ENCODE measurements at regions not wholly inside any gene's neighbourhood (a gene's known extent, or its start where the extent isn't known, plus 50 kb on each side); places are given as distances from the start of the nearest gene placed in this dataset.
"Not testable (repeated sequence)": the region's sequence is repeated elsewhere in the genome, so short reads cannot be mapped to it uniquely, and the experiment has no call there.

DNA sequence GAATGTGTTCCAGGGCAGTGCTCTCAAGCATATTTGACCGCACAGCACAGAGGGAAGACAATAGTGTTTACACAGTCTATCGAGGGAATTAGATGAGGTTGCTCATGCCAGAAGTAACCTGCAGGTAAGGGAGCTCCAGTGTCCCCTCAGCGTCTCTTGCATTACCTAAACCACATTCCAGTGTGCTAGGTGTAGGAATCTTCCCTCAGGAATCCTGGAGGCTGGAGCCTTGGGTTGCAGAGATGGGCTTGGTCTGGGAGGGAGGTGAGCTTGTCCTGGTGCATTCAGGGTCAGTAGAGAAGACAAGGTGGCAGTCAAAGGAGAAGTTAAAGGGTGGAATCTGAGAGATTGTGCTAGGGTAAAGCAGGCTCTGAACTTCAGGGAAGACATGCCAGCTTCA is 56.3 kb downstream of the SOX14 start:
- Mint-ChIP-seq H3K9me3 (no peaks in the 10 kb centered on the region), H3K27me3 (no peaks in the 10 kb centered on the region), H3K4me3 (no peak overlapping the region), H3K27ac (no peak overlapping the region), H3K36me3 (no peaks in the 10 kb centered on the region), H3K4me1 (no peaks in the 10 kb centered on the region)
- DNase-seq, result no peak

DNA sequence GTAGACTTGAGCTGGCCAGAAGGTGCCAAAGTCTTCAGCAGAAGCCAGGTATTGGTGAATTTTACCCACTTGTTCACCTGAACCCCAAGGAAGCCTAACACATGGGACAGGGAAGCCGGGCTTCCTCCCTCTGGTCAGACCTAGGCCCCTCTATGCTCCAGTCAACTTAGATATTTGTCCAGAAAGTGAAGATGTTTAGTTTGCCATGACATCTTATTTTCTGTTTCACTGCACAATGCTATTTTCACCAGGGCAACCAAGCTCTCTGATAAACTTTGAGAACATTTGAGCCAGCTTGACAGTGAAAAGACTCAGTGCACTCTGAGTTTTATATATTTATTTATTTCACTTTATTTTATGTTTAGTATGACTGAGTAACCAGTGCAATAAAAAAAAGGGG is 71.0 kb downstream of the SOX14 start:
- no peak overlapping the region for H3K4me3 Mint-ChIP-seq
- no peaks in the 10 kb centered on the region for H3K4me1 Mint-ChIP-seq
- DNase-seq, result no peak
- peaks cover 1% of the 10 kb centered on the region for H3K9me3 Mint-ChIP-seq
- no peak overlapping the region for H3K27ac Mint-ChIP-seq
- peaks cover 18% of the 10 kb centered on the region for H3K27me3 Mint-ChIP-seq
- H3K36me3 Mint-ChIP-seq, result no peaks in the 10 kb centered on the region

- Mint-ChIP-seq H3K27ac (no peak overlapping the region), H3K9me3 (no peaks in the 10 kb centered on the region), H3K4me1 (no peaks in the 10 kb centered on the region), H3K27me3 (peaks cover 12% of the 10 kb centered on the region), H3K36me3 (no peaks in the 10 kb centered on the region), H3K4me3 (no peak overlapping the region)
- DNase-seq, result no peak
These were observed 81.1 kb downstream of the SOX14 start for GRCh38 chr3:137845194-137845593.

GRCh38 chr3:137845666-137846065 is 81.6 kb downstream of the SOX14 start:
- Mint-ChIP-seq H3K27ac (no peak overlapping the region), H3K36me3 (no peaks in the 10 kb centered on the region), H3K4me1 (no peaks in the 10 kb centered on the region), H3K9me3 (no peaks in the 10 kb centered on the region), H3K4me3 (no peak overlapping the region), H3K27me3 (peaks cover 16% of the 10 kb centered on the region)
- no peak for DNase-seq

DNA sequence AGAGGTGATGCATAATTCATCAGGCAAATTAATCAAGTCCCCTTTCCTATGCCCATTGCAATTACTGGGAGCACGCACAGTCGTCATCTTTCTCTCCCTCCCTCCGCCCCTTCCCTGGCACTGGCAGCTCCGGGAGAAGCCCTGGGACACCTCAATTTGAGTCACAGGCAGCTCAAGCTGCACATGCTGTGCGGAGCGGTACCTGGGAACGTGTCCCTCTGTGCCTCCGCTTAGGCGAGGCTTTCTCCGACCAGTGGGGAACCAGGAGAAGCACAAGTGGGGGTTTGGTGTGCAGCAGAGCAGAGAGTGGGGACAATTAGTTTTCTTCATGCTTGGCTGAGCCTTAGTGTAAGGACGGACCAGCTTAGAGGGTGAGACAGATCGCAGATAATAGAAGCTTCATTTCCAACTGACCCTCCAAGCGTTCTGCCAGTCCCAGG is 88.3 kb downstream of the SOX14 start:
- H3K9me3 Mint-ChIP-seq, result no peaks in the 10 kb centered on the region
- H3K27ac Mint-ChIP-seq, result no peak overlapping the region
- H3K36me3 Mint-ChIP-seq, result no peaks in the 10 kb centered on the region
- H3K27me3 Mint-ChIP-seq, result peaks cover 19% of the 10 kb centered on the region
- H3K4me3 Mint-ChIP-seq, result no peak overlapping the region
- no peaks in the 10 kb centered on the region for H3K4me1 Mint-ChIP-seq
- no peak for DNase-seq

DNA sequence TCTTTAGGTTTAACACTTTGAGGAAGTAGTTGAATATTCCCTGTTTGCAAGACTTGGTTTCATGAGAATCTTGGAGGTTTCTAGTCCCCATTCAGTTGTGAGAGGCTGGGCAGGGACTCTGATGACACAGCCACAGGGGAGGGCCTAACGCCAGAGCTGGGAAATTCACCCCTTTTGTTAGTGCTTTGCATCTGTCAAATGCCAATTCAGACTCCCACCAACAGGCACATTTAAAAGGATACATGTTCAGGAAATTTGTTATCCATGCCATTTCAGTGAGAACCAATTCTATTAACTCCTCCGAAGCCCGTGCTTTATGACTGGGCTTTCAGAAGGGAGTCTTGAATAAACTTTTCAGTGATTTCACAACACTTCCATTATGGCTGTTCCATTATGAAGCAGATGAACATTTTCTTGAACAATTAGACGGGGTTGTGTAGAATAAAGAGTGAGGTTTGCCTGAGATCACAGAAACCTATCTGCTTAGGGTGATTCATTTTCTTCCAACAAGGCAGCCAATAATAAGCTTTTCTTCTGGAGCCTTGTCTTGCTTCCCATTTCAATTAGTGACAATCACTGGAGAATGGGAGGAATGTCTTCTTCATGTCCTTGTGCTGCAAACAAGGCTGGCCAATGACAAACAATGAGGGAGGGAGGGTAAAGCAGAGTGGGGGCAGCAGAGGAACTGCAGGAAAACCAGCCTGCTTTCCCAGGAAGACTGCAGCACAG is 90.6 kb downstream of the SOX14 start:
- Mint-ChIP-seq H3K4me1 (no peaks in the 10 kb centered on the region), H3K36me3 (no peaks in the 10 kb centered on the region), H3K9me3 (no peaks in the 10 kb centered on the region), H3K27me3 (peaks cover 7% of the 10 kb centered on the region), H3K4me3 (no peak overlapping the region), H3K27ac (no peak overlapping the region)
- DNase-seq, result no peak

DNA sequence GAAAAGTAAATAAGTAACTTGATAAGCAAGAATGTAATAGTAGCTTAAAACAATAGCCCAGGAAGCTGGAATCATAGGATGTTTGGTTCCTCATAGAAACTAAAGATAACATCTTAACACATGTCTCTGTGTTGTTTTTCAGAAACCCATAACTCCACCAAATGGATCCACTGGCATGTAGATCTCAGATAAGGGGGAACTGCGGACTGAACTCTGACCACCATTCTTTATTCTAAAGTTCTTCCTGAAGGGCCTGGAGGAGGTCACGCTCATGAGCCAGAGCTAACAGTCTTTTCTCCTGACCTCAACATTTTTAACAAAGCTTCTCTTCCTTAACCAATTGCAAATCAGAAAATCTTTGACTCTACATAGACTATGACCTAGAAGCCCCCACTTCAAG is 101.9 kb downstream of the SOX14 start:
- Mint-ChIP-seq H3K27me3 (peaks cover 9% of the 10 kb centered on the region), H3K27ac (no peak overlapping the region), H3K36me3 (no peaks in the 10 kb centered on the region), H3K9me3 (peaks cover 4% of the 10 kb centered on the region), H3K4me3 (no peak overlapping the region), H3K4me1 (no peaks in the 10 kb centered on the region)
- no peak for DNase-seq

- Mint-ChIP-seq H3K27me3 (peaks cover 6% of the 10 kb centered on the region), H3K36me3 (no peaks in the 10 kb centered on the region), H3K9me3 (peaks cover 11% of the 10 kb centered on the region), H3K27ac (no peak overlapping the region), H3K4me3 (no peak overlapping the region), H3K4me1 (no peaks in the 10 kb centered on the region)
- DNase-seq, result no peak
These were observed 102.8 kb downstream of the SOX14 start for GRCh38 chr3:137866933-137867332.

GRCh38 chr3:137867611-137868010 is 103.5 kb downstream of the SOX14 start:
- Mint-ChIP-seq H3K27ac (no peak overlapping the region), H3K4me3 (no peak overlapping the region), H3K9me3 (peaks cover 13% of the 10 kb centered on the region), H3K36me3 (no peaks in the 10 kb centered on the region), H3K27me3 (peaks cover 5% of the 10 kb centered on the region), H3K4me1 (no peaks in the 10 kb centered on the region)
- DNase-seq, result no peak

- no peak for DNase-seq
- H3K9me3 Mint-ChIP-seq, result peaks cover 16% of the 10 kb centered on the region
- no peak overlapping the region for H3K4me3 Mint-ChIP-seq
- no peaks in the 10 kb centered on the region for H3K36me3 Mint-ChIP-seq
- no peak overlapping the region for H3K27ac Mint-ChIP-seq
- H3K27me3 Mint-ChIP-seq, result no peaks in the 10 kb centered on the region
- no peaks in the 10 kb centered on the region for H3K4me1 Mint-ChIP-seq
These were observed 104.9 kb downstream of the SOX14 start for GRCh38 chr3:137869022-137869421.

DNA sequence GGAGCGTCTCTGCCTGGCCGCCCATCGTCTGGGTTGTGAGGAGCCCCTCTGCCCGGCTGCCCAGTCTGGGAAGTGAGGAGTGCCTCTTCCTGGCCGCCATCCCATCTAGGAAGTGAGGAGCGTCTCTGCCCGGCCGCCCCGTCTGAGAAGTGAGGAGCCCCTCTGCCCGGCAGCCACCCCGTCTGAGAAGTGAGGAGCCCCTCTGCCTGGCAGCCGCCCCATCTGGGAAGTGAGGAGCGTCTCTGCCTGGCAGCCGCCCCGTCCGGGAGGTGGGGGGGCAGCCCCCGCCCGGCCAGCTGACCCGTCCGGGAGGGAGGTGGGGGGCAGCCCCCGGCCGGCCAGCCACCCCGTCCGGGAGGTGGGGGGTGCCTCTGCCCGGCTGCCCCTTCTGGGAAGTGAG is 108.5 kb downstream of the SOX14 start:
- not testable (repeated sequence) for H3K27ac Mint-ChIP-seq, H3K36me3 Mint-ChIP-seq, H3K4me3 Mint-ChIP-seq, H3K4me1 Mint-ChIP-seq, DNase-seq, H3K27me3 Mint-ChIP-seq
- peaks cover 29% of the 10 kb centered on the region for H3K9me3 Mint-ChIP-seq

- not testable (repeated sequence) for H3K36me3 Mint-ChIP-seq, H3K4me1 Mint-ChIP-seq, H3K9me3 Mint-ChIP-seq, DNase-seq, H3K27ac Mint-ChIP-seq, H3K4me3 Mint-ChIP-seq
- H3K27me3 Mint-ChIP-seq, result peaks cover 13% of the 10 kb centered on the region
These were observed 113.1 kb upstream of the CLDN18 start for GRCh38 chr3:137896842-137897241.

DNA sequence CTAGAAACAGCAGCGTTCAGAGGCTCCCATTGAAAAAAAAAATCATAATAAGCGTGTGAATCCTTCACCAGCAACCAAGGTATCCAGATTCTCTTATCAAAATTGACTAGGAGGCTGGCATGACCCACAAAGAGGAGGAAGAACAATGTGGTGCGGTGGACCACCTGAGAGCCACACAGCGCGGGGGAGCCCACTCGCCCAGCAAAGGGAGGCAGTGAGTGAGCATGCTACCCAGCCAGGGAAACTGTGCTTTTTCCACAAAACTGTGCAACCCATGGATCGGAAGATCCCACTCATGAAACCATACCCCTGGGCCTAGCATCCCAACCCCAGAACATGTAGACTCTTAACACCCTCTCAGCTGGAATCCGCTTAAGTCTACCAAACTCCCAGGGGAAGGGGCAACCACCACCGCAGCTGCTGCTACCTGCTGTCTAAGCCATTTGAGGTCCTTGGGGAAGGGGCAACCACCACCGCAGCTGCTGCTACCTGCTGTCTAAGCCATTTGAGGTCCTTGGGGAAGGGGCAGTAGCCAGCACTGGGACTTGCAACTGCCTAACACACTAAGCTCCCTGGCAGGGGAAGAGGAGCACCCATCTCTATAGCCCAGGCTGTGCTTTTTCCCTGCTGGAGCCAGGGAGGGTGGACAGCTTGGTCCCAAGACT is 102.8 kb upstream of the CLDN18 start:
- Mint-ChIP-seq H3K36me3 (no peaks in the 10 kb centered on the region), H3K4me1 (no peaks in the 10 kb centered on the region), H3K27me3 (no peaks in the 10 kb centered on the region), H3K27ac (no peak overlapping the region), H3K4me3 (no peak overlapping the region), H3K9me3 (peaks cover 13% of the 10 kb centered on the region)
- no peak for DNase-seq

- H3K9me3 Mint-ChIP-seq, result no peaks in the 10 kb centered on the region
- H3K36me3 Mint-ChIP-seq, result no peaks in the 10 kb centered on the region
- DNase-seq, result no peak
- no peak overlapping the region for H3K27ac Mint-ChIP-seq
- no peaks in the 10 kb centered on the region for H3K4me1 Mint-ChIP-seq
- H3K4me3 Mint-ChIP-seq, result no peak overlapping the region
- H3K27me3 Mint-ChIP-seq, result peaks cover 13% of the 10 kb centered on the region
These were observed 85.3 kb upstream of the CLDN18 start for GRCh38 chr3:137924628-137925027.

GRCh38 chr3:137925080-137925479 is 84.9 kb upstream of the CLDN18 start:
- no peak for DNase-seq
- Mint-ChIP-seq H3K9me3 (no peaks in the 10 kb centered on the region), H3K27me3 (peaks cover 15% of the 10 kb centered on the region), H3K4me1 (no peaks in the 10 kb centered on the region), H3K4me3 (no peak overlapping the region), H3K36me3 (no peaks in the 10 kb centered on the region), H3K27ac (no peak overlapping the region)

DNA sequence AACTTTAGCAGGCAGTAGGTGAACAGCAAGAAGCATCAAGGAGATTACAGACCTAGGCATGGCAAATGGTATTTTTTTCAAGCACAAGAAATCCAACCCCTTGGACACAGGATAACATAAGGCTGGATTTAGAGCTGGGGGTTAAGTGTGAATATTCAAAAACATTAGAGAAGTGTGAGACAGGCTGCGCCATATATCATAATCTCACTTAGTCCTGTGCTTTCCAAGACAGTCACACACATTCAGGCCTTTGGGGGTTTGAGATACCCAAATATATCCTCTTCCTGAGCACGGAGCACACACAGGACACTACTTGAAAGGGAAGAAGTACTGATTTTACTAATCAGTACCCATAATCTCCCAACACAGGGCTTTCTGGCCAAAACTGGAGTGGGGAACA is 83.0 kb upstream of the CLDN18 start:
- no peak overlapping the region for H3K27ac Mint-ChIP-seq
- H3K27me3 Mint-ChIP-seq, result peaks cover 12% of the 10 kb centered on the region
- H3K36me3 Mint-ChIP-seq, result no peaks in the 10 kb centered on the region
- H3K4me1 Mint-ChIP-seq, result no peaks in the 10 kb centered on the region
- H3K4me3 Mint-ChIP-seq, result no peak overlapping the region
- DNase-seq, result no peak
- no peaks in the 10 kb centered on the region for H3K9me3 Mint-ChIP-seq
